HepG2 (cell line): ENCODE measurements at regions not wholly inside any gene's neighbourhood (a gene's known extent, or its start where the extent isn't known, plus 50 kb on each side); places are given as distances from the start of the nearest gene placed in this dataset.

Source experiments
- ATAC-seq: fragments of 200-7000 bp; cut with Tn5 transposase; 3 replicates; pipeline ENCODE4 v1.9.1; 2020; ENCODE audit warnings: mild to moderate bottlenecking, moderate library complexity
- BruUV-seq: library from RNA; stranded (reverse); fragments of 400-500 nt; replicated peaks from 2 replicates; lab custom pipeline; 2021; lab: Mats Ljungman, UMichigan
- CTCF ChIA-PET: fragments of 300-600 bp; formaldehyde crosslinking; extraction: SDS; loops from one replicate; lab custom pipeline; 2021; ENCODE audit warnings: low total read pairs, inconsistent platforms, low intra/inter-chr PET ratio; lab: Yijun Ruan, JAX
- POLR2A ChIA-PET: fragments of 350-600 bp; sonication (Branson Sonifier 250); formaldehyde crosslinking; loops from one replicate; lab custom pipeline; 2020; ENCODE audit warnings: antibody characterized with exemption, inconsistent platforms; lab: Yijun Ruan, JAX
- DNase-seq: peaks from one replicate; pipeline ENCODE4 v3.0.0-alpha.2; 2015; ENCODE audit warnings: low spot score
- FAIRE-seq: peaks from 3 replicates; lab custom pipeline; 2011; peaks lifted over from hg19 to GRCh38; lab: Jason Lieb, UNC
- H2AFZ ChIP-seq: one replicate; pipeline ENCODE4 v1.6.1; 2011; ENCODE audit warnings: low read length, inconsistent platforms
- H3K27ac ChIP-seq: fragments of 300-600 bp; 3 replicates; pipeline ENCODE4 v1.8.0; 2011; ENCODE audit warnings: mixed run types, mild to moderate bottlenecking, mixed read lengths, low read length, inconsistent platforms; ENCODE audit not compliant: insufficient read depth; ENCODE audit errors: extremely low read length
- H3K27me3 ChIP-seq, 2 experiments: fragments of 200-600 bp in 1 of 2; 2 replicates in 1 of 2; 3 replicates in 1 of 2; pipeline versions ENCODE4 v1.6.0 to v1.8.0; 2011; ENCODE audit warnings: low read length in 2 of 2, mild to moderate bottlenecking in 2 of 2, moderate library complexity in 2 of 2, inconsistent platforms in 1 of 2; ENCODE audit not compliant: insufficient read depth in 2 of 2, control insufficient read depth in 1 of 2
- H3K36me3 ChIP-seq, 2 experiments: fragments of 200-600 bp in 1 of 2; replicated peaks in 1 of 2; 2 replicates in 1 of 2; 3 replicates in 1 of 2; pipeline versions ENCODE4 v1.5.1 to v1.8.0; 2011; ENCODE audit warnings: low read length in 2 of 2, inconsistent platforms in 1 of 2; ENCODE audit not compliant: insufficient read depth in 2 of 2, control insufficient read depth in 1 of 2
- H3K4me1 ChIP-seq: 2 replicates; pipeline ENCODE4 v1.5.1; 2012; ENCODE audit warnings: low read length, inconsistent platforms; ENCODE audit not compliant: insufficient read depth
- H3K4me2 ChIP-seq: 2 replicates; pipeline ENCODE4 v1.6.0; 2011; ENCODE audit warnings: low read depth, low read length, inconsistent platforms
- H3K4me3 ChIP-seq, 3 experiments: fragments of 200-600 bp in 1 of 3; sonication (generic), shearing (Covaris generic) in 1 of 3; replicated peaks in 1 of 3; 2 replicates each; pipeline ENCODE4 v1.5.1; 2011 to 2016; ENCODE audit warnings: low read length in 3 of 3, inconsistent platforms in 2 of 3, low read depth in 2 of 3, mild to moderate bottlenecking in 2 of 3, control low read depth in 1 of 3, mixed read lengths in 1 of 3; ENCODE audit not compliant: insufficient read depth in 1 of 3
- H3K79me2 ChIP-seq: one replicate; pipeline ENCODE4 v1.6.1; 2011; ENCODE audit warnings: low read length, inconsistent platforms; ENCODE audit not compliant: insufficient read depth
- H3K9ac ChIP-seq: 2 replicates; pipeline ENCODE4 v1.6.0; 2011; ENCODE audit warnings: mild to moderate bottlenecking, low read depth, low read length, inconsistent platforms; ENCODE audit not compliant: insufficient read depth
- H3K9me3 ChIP-seq: 2 replicates; pipeline ENCODE4 v1.5.1; 2012; ENCODE audit warnings: mild to moderate bottlenecking, low read length
- H4K20me1 ChIP-seq: 2 replicates; pipeline ENCODE4 v1.6.0; 2011; ENCODE audit warnings: inconsistent platforms, mild to moderate bottlenecking, low read length, moderate library complexity; ENCODE audit not compliant: insufficient read depth
- ATF2 ChIP-seq: sonication (generic); formaldehyde crosslinking; IDR thresholded peaks from 2 replicates; pipeline ENCODE4 v1.4.0; 2020; ENCODE audit warnings: missing genetic modification reagents
- CTCF ChIP-seq: sonication (generic); formaldehyde crosslinking; IDR thresholded peaks from 2 replicates; pipeline ENCODE4 v1.5.0; 2020; ENCODE audit warnings: mild to moderate bottlenecking, missing genetic modification reagents, moderate library complexity
- GTF2F1 ChIP-seq: fragments of 150-350 bp; IDR thresholded peaks from 2 replicates; pipeline ENCODE4 v1.6.1; 2014; ENCODE audit warnings: low read length
- SMC3 ChIP-seq: IDR thresholded peaks from 2 replicates; pipeline ENCODE4 v1.6.1; 2011; ENCODE audit warnings: low read length, improper control_type of control experiment
- STAG1 ChIP-seq: sonication (generic); formaldehyde crosslinking; IDR thresholded peaks from 2 replicates; pipeline ENCODE4 v1.4.0; 2020; ENCODE audit warnings: missing genetic modification reagents
- ZFP91 ChIP-seq: sonication (generic); formaldehyde crosslinking; IDR thresholded peaks from 2 replicates; pipeline ENCODE4 v1.9.0; 2022; ENCODE audit warnings: missing genetic modification reagents, mild to moderate bottlenecking, borderline replicate concordance
- ZNF263 ChIP-seq: sonication (generic); formaldehyde crosslinking; IDR thresholded peaks from 2 replicates; pipeline ENCODE4 v1.4.0; 2020; ENCODE audit warnings: missing genetic modification reagents
- whole genome bisulfite sequencing: methylation state at CpG from one replicate; pipeline ENCODE4 v1.1.6; 2017; ENCODE audit warnings: low lambda C conversion rate; 5-methylcytosine and 5-hydroxymethylcytosine counted together
- in situ Hi-C: cut with HindIII; loops from 2 replicates; pipeline ENCODE4 v1.10.0; 2017; ENCODE audit warnings: low pct_unique_long_range_greater_than_20kb; ENCODE audit not compliant: extremely low pct_ligation_motif_present
- intact Hi-C: fragments of 100-400 bp; cut with micrococcal nuclease; formaldehyde crosslinking; loops from one replicate; pipeline ENCODE4 v1.10.0; 2022; ENCODE audit not compliant: unreplicated experiment
- TF ChIP-seq, protein P1 (sequence below): sonication (generic); formaldehyde crosslinking; IDR thresholded peaks from 2 replicates; pipeline ENCODE4 v1.5.0; 2020; ENCODE audit warnings: mild to moderate bottlenecking, missing genetic modification reagents

GRCh38 chr12:61991661-61992060 is 268.5 kb upstream of the USP15 start (continued):
- TF ChIP-seq ATF2 (no peak), GTF2F1 (no peak), ZFP91 (CRISPR knock-in tag) (no peak)

- H3K9ac ChIP-seq: no peak overlapping the region
- ChIA-PET POLR2A (no interaction called here), CTCF (interaction anchor here (1.0 kb wide), 1 partner anchor 1309 kb away, joined by 3 read pairs; no protein-coding TSS in a partner anchor)
- intact Hi-C loops: loop anchor here (10.0 kb wide), 1 partner anchor 1059 kb away; no protein-coding TSS in a partner anchor
- TF ChIP-seq, protein P1, sequence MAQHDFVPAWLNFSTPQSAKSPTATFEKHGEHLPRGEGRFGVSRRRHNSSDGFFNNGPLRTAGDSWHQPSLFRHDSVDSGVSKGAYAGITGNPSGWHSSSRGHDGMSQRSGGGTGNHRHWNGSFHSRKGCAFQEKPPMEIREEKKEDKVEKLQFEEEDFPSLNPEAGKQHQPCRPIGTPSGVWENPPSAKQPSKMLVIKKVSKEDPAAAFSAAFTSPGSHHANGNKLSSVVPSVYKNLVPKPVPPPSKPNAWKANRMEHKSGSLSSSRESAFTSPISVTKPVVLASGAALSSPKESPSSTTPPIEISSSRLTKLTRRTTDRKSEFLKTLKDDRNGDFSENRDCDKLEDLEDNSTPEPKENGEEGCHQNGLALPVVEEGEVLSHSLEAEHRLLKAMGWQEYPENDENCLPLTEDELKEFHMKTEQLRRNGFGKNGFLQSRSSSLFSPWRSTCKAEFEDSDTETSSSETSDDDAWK: no peak
- TF ChIP-seq CTCF (CRISPR knock-in tag): peak; percentile 70
- peak; percentile 89 for TF ChIP-seq ZNF263 (CRISPR knock-in tag)
- peak; percentile 7; the same call in 1 of the 2 replicates for TF ChIP-seq SMC3
- TF ChIP-seq STAG1 (CRISPR knock-in tag): peak; percentile 74
- H3K9me3 ChIP-seq: no peaks in the 10 kb centered on the region
- no peak overlapping the region for H3K27ac ChIP-seq
- no peak overlapping the region for H3K4me2 ChIP-seq
- WGBS: 0% methylated on average over 2 of the region's 2 CpGs
- ATAC-seq (peak; percentile 91), FAIRE-seq (no peak), DNase-seq (peak; percentile 14)
- no peaks in the 10 kb centered on the region for H3K79me2 ChIP-seq
- no peaks in the 10 kb centered on the region for H3K36me3 ChIP-seq
- no peaks in the 10 kb centered on the region for H3K4me1 ChIP-seq
- no peaks in the 10 kb centered on the region for H3K27me3 ChIP-seq
- H4K20me1 ChIP-seq: no peaks in the 10 kb centered on the region
- in situ Hi-C loops: no loop called here
- no peak overlapping the region for H2AFZ ChIP-seq
- BruUV-seq: no TSS peak
- H3K4me3 ChIP-seq: no peak overlapping the region
Measured at GRCh38 chr12:61993734-61994345, 266.4 kb upstream of the USP15 start.
